CD4-positive, CD25-positive, alpha-beta regulatory T cell (primary cell): ENCODE measurements at regions not wholly inside any gene's neighbourhood (a gene's known extent, or its start where the extent isn't known, plus 50 kb on each side); places are given as distances from the start of the nearest gene placed in this dataset.

ENCODE experiments used
- ATAC-seq, 2 donors: fragments of 150-1000 bp; cut with Tn5 transposase; one replicate each; pipeline ENCODE4 v1.10.0; 2021; ENCODE audit warnings: low read depth in 2 of 2, moderate number of reproducible peaks in 2 of 2, moderate library complexity in 1 of 2
- DNase-seq, 3 donors: peaks; one replicate each; pipeline versions ENCODE4 v3.0.0 to v3.0.0-alpha.2; 2012 to 2022; ENCODE audit warnings: mixed read lengths in 1 of 3
- H3K27ac ChIP-seq: one replicate; pipeline ENCODE4 v1.7.0; 2013; ENCODE audit warnings: mild to moderate bottlenecking, low read length; ENCODE audit not compliant: insufficient read depth, poor library complexity, severe bottlenecking
- H3K27me3 ChIP-seq: one replicate; pipeline ENCODE4 v1.7.0; 2013; ENCODE audit warnings: low read length; ENCODE audit not compliant: control insufficient read depth, insufficient read depth
- H3K36me3 ChIP-seq: one replicate; pipeline ENCODE4 v1.7.0; 2013; ENCODE audit warnings: mild to moderate bottlenecking, low read length, moderate library complexity; ENCODE audit not compliant: control insufficient read depth, insufficient read depth
- H3K4me1 ChIP-seq: 2 replicates; pipeline ENCODE4 v1.7.0; 2013; ENCODE audit warnings: mild to moderate bottlenecking, low read length; ENCODE audit not compliant: insufficient read depth, control insufficient read depth, poor library complexity, severe bottlenecking
- H3K4me3 ChIP-seq: one replicate; pipeline ENCODE4 v1.7.0; 2013; ENCODE audit warnings: low read depth, mild to moderate bottlenecking, low read length, moderate library complexity
- H3K9me3 ChIP-seq, 2 experiments: 1 replicate in 1 of 2; 2 replicates in 1 of 2; pipeline ENCODE4 v1.7.0; 2013; ENCODE audit warnings: low read length in 2 of 2, mild to moderate bottlenecking in 1 of 2, moderate library complexity in 1 of 2; ENCODE audit not compliant: control insufficient read depth in 2 of 2
- H3K27ac Mint-ChIP-seq, 3 donors: one replicate each; pipeline ENCODE4 v1.8.0; 2020 to 2022; ENCODE audit warnings: mild to moderate bottlenecking in 3 of 3, mixed read lengths in 3 of 3, moderate library complexity in 2 of 3
- H3K27me3 Mint-ChIP-seq: one replicate; pipeline ENCODE4 v1.8.0; 2022; ENCODE audit warnings: mild to moderate bottlenecking, mixed read lengths
- H3K36me3 Mint-ChIP-seq: one replicate; pipeline ENCODE4 v1.8.0; 2020; ENCODE audit warnings: mixed read lengths
- H3K4me1 Mint-ChIP-seq, 4 donors: one replicate each; pipeline ENCODE4 v1.8.0; 2020 to 2022; ENCODE audit warnings: mixed read lengths in 4 of 4, mild to moderate bottlenecking in 1 of 4
- H3K4me3 Mint-ChIP-seq, 4 donors: one replicate each; pipeline ENCODE4 v1.8.0; 2020 to 2022; ENCODE audit warnings: mild to moderate bottlenecking in 4 of 4, mixed read lengths in 4 of 4, moderate library complexity in 3 of 4
- H3K9me3 Mint-ChIP-seq, 7 donors: one replicate each; pipeline ENCODE4 v1.8.0; 2020 to 2022; ENCODE audit warnings: mixed read lengths in 7 of 7, mild to moderate bottlenecking in 3 of 7, moderate library complexity in 2 of 7

- Histone ChIP-seq H3K4me1 (no peaks in the 10 kb centered on the region), H3K4me3 (no peak overlapping the region), H3K27me3 (no peaks in the 10 kb centered on the region), H3K9me3 (peaks cover 0 to 2% of the 10 kb centered on the region in 2 experiments), H3K27ac (no peak overlapping the region), H3K36me3 (no peaks in the 10 kb centered on the region)
- no peaks in the 10 kb centered on the region for H3K27me3 Mint-ChIP-seq
- DNase-seq: no peak
- no peaks in the 10 kb centered on the region for H3K4me1 Mint-ChIP-seq
- no peak overlapping the region for H3K4me3 Mint-ChIP-seq
- ATAC-seq: no peak
- no peaks in the 10 kb centered on the region for H3K36me3 Mint-ChIP-seq
- H3K9me3 Mint-ChIP-seq: peaks cover 0 to 23% (median 6%) of the 10 kb centered on the region in 7 donors
- no peak overlapping the region for H3K27ac Mint-ChIP-seq
Observed at GRCh38 chr7:118762451-118762850, 537.9 kb downstream of the ANKRD7 start.

GRCh38 chr7:118764221-118764620 is 539.7 kb downstream of the ANKRD7 start:
- Histone ChIP-seq H3K36me3 (no peaks in the 10 kb centered on the region), H3K27ac (no peak overlapping the region), H3K9me3 (peaks cover 0 to 2% of the 10 kb centered on the region in 2 experiments), H3K4me3 (no peak overlapping the region), H3K27me3 (no peaks in the 10 kb centered on the region), H3K4me1 (no peaks in the 10 kb centered on the region)
- Mint-ChIP-seq H3K4me1 (no peaks in the 10 kb centered on the region), H3K9me3 (peaks cover 0 to 30% (median 10%) of the 10 kb centered on the region in 7 donors), H3K27me3 (no peaks in the 10 kb centered on the region), H3K27ac (no peak overlapping the region), H3K36me3 (no peaks in the 10 kb centered on the region), H3K4me3 (no peak overlapping the region)
- DNase-seq: no peak
- ATAC-seq: no peak

GRCh38 chr7:118771672-118772071 is 547.2 kb downstream of the ANKRD7 start:
- Mint-ChIP-seq H3K4me3 (no peak overlapping the region), H3K9me3 (peaks cover 0 to 12% (median 7%) of the 10 kb centered on the region in 7 donors), H3K36me3 (no peaks in the 10 kb centered on the region), H3K27me3 (no peaks in the 10 kb centered on the region), H3K27ac (no peak overlapping the region), H3K4me1 (no peaks in the 10 kb centered on the region)
- ATAC-seq: no peak
- Histone ChIP-seq H3K4me3 (no peak overlapping the region), H3K27ac (no peak overlapping the region), H3K9me3 (no peaks in the 10 kb centered on the region), H3K36me3 (no peaks in the 10 kb centered on the region), H3K4me1 (no peaks in the 10 kb centered on the region), H3K27me3 (no peaks in the 10 kb centered on the region)
- no peak for DNase-seq

GRCh38 chr7:118777308-118777707 is 552.8 kb downstream of the ANKRD7 start:
- no peak overlapping the region for H3K27ac ChIP-seq
- Mint-ChIP-seq H3K9me3 (peaks cover 3 to 27% (median 8%) of the 10 kb centered on the region in 7 donors), H3K4me3 (no peak overlapping the region), H3K4me1 (no peaks in the 10 kb centered on the region), H3K27me3 (no peaks in the 10 kb centered on the region), H3K27ac (no peak overlapping the region), H3K36me3 (no peaks in the 10 kb centered on the region)
- no peaks in the 10 kb centered on the region for H3K4me1 ChIP-seq
- no peak for DNase-seq
- no peak overlapping the region for H3K4me3 ChIP-seq
- H3K36me3 ChIP-seq: no peaks in the 10 kb centered on the region
- H3K9me3 ChIP-seq: no peaks in the 10 kb centered on the region
- no peak for ATAC-seq
- no peaks in the 10 kb centered on the region for H3K27me3 ChIP-seq

GRCh38 chr7:118792682-118793081 is 568.2 kb downstream of the ANKRD7 start:
- no peaks in the 10 kb centered on the region for H3K4me1 Mint-ChIP-seq
- no peaks in the 10 kb centered on the region for H3K4me1 ChIP-seq
- DNase-seq: no peak

GRCh38 chr7:118793582-118793981 is 569.1 kb downstream of the ANKRD7 start:
- Mint-ChIP-seq H3K4me1 (no peaks in the 10 kb centered on the region), H3K4me3 (no peak overlapping the region), H3K27ac (no peak overlapping the region), H3K27me3 (no peaks in the 10 kb centered on the region), H3K36me3 (no peaks in the 10 kb centered on the region), H3K9me3 (peaks cover 0 to 17% (median 7%) of the 10 kb centered on the region in 7 donors)
- H3K4me3 ChIP-seq: no peak overlapping the region
- H3K9me3 ChIP-seq: no peaks in the 10 kb centered on the region
- H3K4me1 ChIP-seq: no peaks in the 10 kb centered on the region
- no peak for DNase-seq
- no peak for ATAC-seq
- no peaks in the 10 kb centered on the region for H3K36me3 ChIP-seq
- no peaks in the 10 kb centered on the region for H3K27me3 ChIP-seq
- no peak overlapping the region for H3K27ac ChIP-seq

More at GRCh38 chr7:118792682-118793081, 568.2 kb downstream of the ANKRD7 start:
- Mint-ChIP-seq H3K27ac (no peak overlapping the region), H3K4me3 (no peak overlapping the region), H3K27me3 (no peaks in the 10 kb centered on the region), H3K36me3 (no peaks in the 10 kb centered on the region), H3K9me3 (peaks cover 0 to 17% (median 7%) of the 10 kb centered on the region in 7 donors)
- no peak for ATAC-seq
- Histone ChIP-seq H3K9me3 (no peaks in the 10 kb centered on the region), H3K36me3 (no peaks in the 10 kb centered on the region), H3K27ac (no peak overlapping the region), H3K4me3 (no peak overlapping the region), H3K27me3 (no peaks in the 10 kb centered on the region)

- Mint-ChIP-seq H3K4me3 (no peak overlapping the region), H3K4me1 (no peaks in the 10 kb centered on the region), H3K27me3 (no peaks in the 10 kb centered on the region), H3K9me3 (peaks cover 0 to 22% (median 7%) of the 10 kb centered on the region in 7 donors), H3K27ac (no peak overlapping the region), H3K36me3 (no peaks in the 10 kb centered on the region)
- ATAC-seq: no peak
- no peak for DNase-seq
- H3K9me3 ChIP-seq: no peaks in the 10 kb centered on the region
- no peak overlapping the region for H3K27ac ChIP-seq
- H3K4me1 ChIP-seq: no peaks in the 10 kb centered on the region
- no peak overlapping the region for H3K4me3 ChIP-seq
- no peaks in the 10 kb centered on the region for H3K36me3 ChIP-seq
- no peaks in the 10 kb centered on the region for H3K27me3 ChIP-seq
Observed at GRCh38 chr7:118794419-118794818, 569.9 kb downstream of the ANKRD7 start.

- Histone ChIP-seq H3K27me3 (no peaks in the 10 kb centered on the region), H3K9me3 (no peaks in the 10 kb centered on the region), H3K36me3 (no peaks in the 10 kb centered on the region), H3K4me3 (no peak overlapping the region), H3K4me1 (no peaks in the 10 kb centered on the region), H3K27ac (no peak overlapping the region)
- DNase-seq (no peak), ATAC-seq (no peak)
- Mint-ChIP-seq H3K36me3 (peaks cover 3% of the 10 kb centered on the region), H3K27ac (no peak overlapping the region), H3K27me3 (no peaks in the 10 kb centered on the region), H3K4me3 (no peak overlapping the region), H3K9me3 (peaks cover 7 to 45% (median 13%) of the 10 kb centered on the region in 7 donors), H3K4me1 (no peaks in the 10 kb centered on the region)
Observed at GRCh38 chr7:118801366-118801765, 576.9 kb downstream of the ANKRD7 start.
